MM.1S (cell line): ENCODE measurements at regions not wholly inside any gene's neighbourhood (a gene's known extent, or its start where the extent isn't known, plus 50 kb on each side); places are given as distances from the start of the nearest gene placed in this dataset.

ENCODE experiments used
- DNase-seq: peaks from one replicate; pipeline ENCODE4 v3.0.0-alpha.2; 2015
- H2AFZ ChIP-seq: fragments of 300-600 bp; sonication (generic); 2 replicates; pipeline ENCODE4 v1.6.0; 2016; ENCODE audit warnings: antibody characterized with exemption, low read length
- H3F3A ChIP-seq: fragments of 300-600 bp; sonication (generic); 2 replicates; pipeline ENCODE4 v1.6.1; 2016; ENCODE audit warnings: mild to moderate bottlenecking, antibody characterized with exemption, low read length, moderate library complexity, mixed read lengths; ENCODE audit not compliant: insufficient read depth
- H3K27ac ChIP-seq: fragments of 300-600 bp; sonication (generic); 2 replicates; pipeline ENCODE4 v1.5.1; 2016; ENCODE audit warnings: mild to moderate bottlenecking, low read length
- H3K27me3 ChIP-seq: fragments of 300-600 bp; sonication (generic); replicated peaks from 2 replicates; pipeline ENCODE4 v1.6.0; 2016; ENCODE audit warnings: low read length; ENCODE audit not compliant: insufficient read depth
- H3K36me3 ChIP-seq: fragments of 300-600 bp; sonication (generic); replicated peaks from 2 replicates; pipeline ENCODE4 v1.6.1; 2016; ENCODE audit warnings: mild to moderate bottlenecking, low read length, mixed read lengths; ENCODE audit not compliant: insufficient read depth
- H3K4me1 ChIP-seq: fragments of 300-600 bp; sonication (generic); 2 replicates; pipeline ENCODE4 v1.6.1; 2016; ENCODE audit warnings: low read length, mixed read lengths
- H3K4me2 ChIP-seq: fragments of 300-600 bp; sonication (generic); 2 replicates; pipeline ENCODE4 v1.6.0; 2016; ENCODE audit warnings: low read depth, low read length
- H3K4me3 ChIP-seq: fragments of 300-600 bp; sonication (generic); 2 replicates; pipeline ENCODE4 v1.5.1; 2016; ENCODE audit warnings: low read length, mixed read lengths
- H3K79me2 ChIP-seq: fragments of 300-600 bp; sonication (generic); 2 replicates; pipeline ENCODE4 v1.6.1; 2016; ENCODE audit warnings: mixed run types, low read length, mixed read lengths
- H3K9ac ChIP-seq: fragments of 300-600 bp; sonication (generic); 2 replicates; pipeline ENCODE4 v1.6.1; 2016; ENCODE audit warnings: low read length, mixed read lengths
- H3K9me2 ChIP-seq: fragments of 300-600 bp; sonication (generic); replicated peaks from 2 replicates; pipeline ENCODE4 v1.6.1; 2016; ENCODE audit warnings: mild to moderate bottlenecking, low read length, mixed read lengths; ENCODE audit not compliant: insufficient read depth
- H3K9me3 ChIP-seq: fragments of 300-600 bp; sonication (generic); replicated peaks from 2 replicates; pipeline ENCODE4 v1.6.1; 2016; ENCODE audit warnings: mild to moderate bottlenecking, low read length, mixed read lengths; ENCODE audit not compliant: insufficient read depth
- H4K20me1 ChIP-seq: fragments of 300-600 bp; sonication (generic); 2 replicates; pipeline ENCODE4 v1.6.1; 2016; ENCODE audit warnings: mild to moderate bottlenecking, low read length, moderate library complexity, mixed read lengths; ENCODE audit not compliant: insufficient read depth
- CTCF ChIP-seq: fragments of 300-600 bp; sonication (generic); IDR thresholded peaks from 2 replicates; pipeline ENCODE4 v1.5.1; 2016; ENCODE audit warnings: antibody characterized with exemption, low read length, mixed read lengths
- EZH2 ChIP-seq: fragments of 300-600 bp; sonication (generic); optimal IDR thresholded peaks from 2 replicates; pipeline ENCODE3; 2017; ENCODE audit warnings: low read depth, mild to moderate bottlenecking, antibody characterized with exemption, low read length, mixed read lengths
- EZH2phosphoT487 ChIP-seq: fragments of 300-600 bp; sonication (generic); IDR thresholded peaks from 2 replicates; pipeline ENCODE4 v1.6.1; 2018; ENCODE audit warnings: antibody characterized with exemption, low read length

GRCh38 chr1:168906367-168906766 lies 177.4 kb upstream of the DPT start:
- Histone ChIP-seq H3K36me3 (no peaks in the 10 kb centered on the region), H3K4me2 (no peak overlapping the region), H2AFZ (no peak overlapping the region), H3F3A (no peaks in the 10 kb centered on the region), H3K4me3 (no peak overlapping the region), H3K9me3 (no peaks in the 10 kb centered on the region), H3K4me1 (no peaks in the 10 kb centered on the region), H3K9ac (no peak overlapping the region), H3K27ac (no peak overlapping the region), H3K27me3 (no peaks in the 10 kb centered on the region), H4K20me1 (no peaks in the 10 kb centered on the region), H3K9me2 (no peaks in the 10 kb centered on the region), H3K79me2 (no peaks in the 10 kb centered on the region)
- no peak for DNase-seq
- no peak for TF ChIP-seq EZH2
- TF ChIP-seq CTCF: no peak
- TF ChIP-seq EZH2phosphoT487: no peak

GRCh38 chr1:168907053-168907452 lies 178.0 kb upstream of the DPT start:
- Histone ChIP-seq H3K4me2 (no peak overlapping the region), H3K9ac (no peak overlapping the region), H3K9me3 (no peaks in the 10 kb centered on the region), H3K9me2 (no peaks in the 10 kb centered on the region), H3K4me3 (no peak overlapping the region), H3K36me3 (no peaks in the 10 kb centered on the region), H3K27me3 (no peaks in the 10 kb centered on the region), H4K20me1 (no peaks in the 10 kb centered on the region), H3K79me2 (no peaks in the 10 kb centered on the region), H3K4me1 (no peaks in the 10 kb centered on the region), H3F3A (no peaks in the 10 kb centered on the region), H2AFZ (no peak overlapping the region), H3K27ac (no peak overlapping the region)
- TF ChIP-seq EZH2: no peak
- no peak for TF ChIP-seq CTCF
- no peak for TF ChIP-seq EZH2phosphoT487
- DNase-seq: no peak

GRCh38 chr1:168907786-168908348 lies 178.9 kb upstream of the DPT start:
- Histone ChIP-seq H3K27me3 (no peaks in the 10 kb centered on the region), H3K9me2 (no peaks in the 10 kb centered on the region)
- no peak for DNase-seq

More at GRCh38 chr1:168907786-168908348, 178.9 kb upstream of the DPT start:
- no peaks in the 10 kb centered on the region for H3K79me2 ChIP-seq
- no peak overlapping the region for H3K4me2 ChIP-seq
- no peaks in the 10 kb centered on the region for H3K9me3 ChIP-seq
- no peak overlapping the region for H3K4me3 ChIP-seq
- H3K27ac ChIP-seq: no peak overlapping the region
- TF ChIP-seq CTCF (no peak), EZH2 (no peak), EZH2phosphoT487 (no peak)
- H4K20me1 ChIP-seq: no peaks in the 10 kb centered on the region
- H3K36me3 ChIP-seq: no peaks in the 10 kb centered on the region
- no peaks in the 10 kb centered on the region for H3F3A ChIP-seq
- no peak overlapping the region for H2AFZ ChIP-seq
- H3K4me1 ChIP-seq: no peaks in the 10 kb centered on the region
- no peak overlapping the region for H3K9ac ChIP-seq
